ENCODE measurements at regions not wholly inside any gene's neighbourhood (a gene's known extent, or its start where the extent isn't known, plus 50 kb on each side); places are given as distances from the start of the nearest gene placed in this dataset.

DNA sequence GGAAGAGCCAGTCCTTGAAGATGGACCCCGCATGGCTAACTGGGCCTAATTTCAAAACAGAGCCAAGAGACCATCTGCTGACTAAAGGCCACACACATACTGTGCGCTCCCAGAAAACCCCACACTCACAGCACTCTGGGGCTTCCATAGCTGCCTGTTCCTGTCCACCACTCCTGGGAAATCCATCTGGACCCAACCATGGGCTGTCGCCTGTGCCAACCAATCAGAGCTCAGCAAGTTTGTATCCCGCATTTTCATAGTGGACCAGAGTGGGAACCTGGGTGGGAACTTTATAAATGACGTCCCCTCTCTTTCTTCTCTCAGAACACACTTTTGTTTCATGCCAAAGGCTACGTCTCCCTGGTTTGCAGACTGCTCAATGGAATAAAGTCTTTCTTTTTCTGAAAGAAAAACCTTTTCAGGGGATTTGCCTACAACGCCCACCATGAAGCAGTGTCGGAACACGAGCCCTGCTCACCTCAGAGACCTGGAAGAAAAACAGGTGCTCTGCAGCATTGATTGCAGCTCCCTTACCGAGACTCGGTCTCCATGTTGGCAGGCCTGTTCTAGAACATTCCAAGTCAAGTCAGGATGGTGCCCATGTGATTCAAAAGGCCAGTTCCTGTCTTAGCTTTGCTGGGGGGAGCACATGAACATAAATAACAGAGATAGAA lies 137.2 kb upstream of the GPC1 start:
- DNase-seq (ENCODE audit: low spot score): no peak

- no peak for DNase-seq (ENCODE audit: low spot score)
Measured at GRCh38 chr2:240298803-240299709, 136.4 kb upstream of the GPC1 start.

DNA sequence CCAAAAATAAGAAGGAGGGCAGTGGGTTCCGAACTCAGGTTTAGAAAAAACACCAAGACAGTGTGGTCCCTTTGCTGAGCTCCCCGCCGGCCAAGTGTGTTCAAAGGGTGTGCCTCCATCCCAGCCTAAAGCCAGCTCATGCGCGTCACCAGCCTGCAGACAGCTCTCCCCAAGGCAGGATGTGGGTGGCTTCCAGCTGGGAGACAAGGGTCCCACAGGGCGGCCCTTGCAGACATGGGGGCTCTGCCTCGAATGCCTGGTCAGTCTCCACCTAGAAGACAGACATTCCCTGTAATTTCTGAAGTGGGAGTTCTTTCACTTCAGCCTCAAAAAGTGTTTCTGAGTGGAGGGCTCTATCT lies 135.8 kb upstream of the GPC1 start:
- DNase-seq (ENCODE audit: low spot score): no peak

DNA sequence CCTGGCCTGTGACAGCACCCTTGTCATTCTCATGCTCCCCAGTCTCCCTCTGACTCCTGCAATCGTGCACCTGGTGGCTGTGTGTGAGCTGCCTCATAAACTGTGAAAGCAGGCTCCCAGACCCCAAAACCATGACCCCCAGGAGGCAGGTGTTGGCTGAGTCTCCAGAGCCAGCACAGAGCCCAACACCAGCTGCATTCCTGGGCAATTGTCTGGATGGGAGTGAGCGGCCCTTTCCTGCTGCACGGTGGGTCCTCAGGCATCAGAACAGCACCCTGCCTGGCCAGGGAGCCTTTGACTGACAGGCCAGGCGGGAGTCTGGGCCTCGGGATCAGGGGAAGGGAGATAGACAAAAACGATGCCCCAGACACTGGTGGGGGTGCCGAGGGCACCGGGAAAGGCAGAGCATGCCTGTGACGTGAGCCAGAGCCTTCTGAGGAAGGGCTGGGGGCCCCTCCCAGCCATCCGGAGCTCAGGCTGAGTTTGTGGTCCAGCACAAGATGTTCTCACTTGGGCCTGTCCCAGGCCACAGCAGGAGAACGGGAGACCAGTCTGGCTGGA lies 135.1 kb upstream of the GPC1 start:
- no peak for DNase-seq (ENCODE audit: low spot score)

DNA sequence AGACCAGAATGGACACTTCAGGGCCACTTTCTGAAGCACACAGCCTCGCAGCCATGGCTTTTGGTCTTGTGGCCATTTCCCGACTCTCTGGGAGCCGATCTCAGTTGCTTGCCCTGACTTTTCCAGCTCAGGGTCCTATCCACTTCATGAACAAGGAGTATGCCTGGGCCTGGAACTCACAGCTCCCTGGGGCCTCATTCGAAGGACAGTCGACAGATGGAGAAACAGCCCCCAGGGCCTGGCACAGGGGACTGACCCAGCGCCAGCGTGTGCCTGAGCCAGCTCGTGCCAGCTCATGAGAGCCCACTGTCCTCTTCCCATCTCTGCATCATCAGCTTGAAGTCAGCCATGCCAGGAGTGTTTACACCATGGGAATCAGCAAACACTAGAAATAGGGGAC lies 134.6 kb upstream of the GPC1 start:
- DNase-seq (ENCODE audit: low spot score): no peak

- no peak for DNase-seq (ENCODE audit: low spot score)
Measured at GRCh38 chr2:240301256-240301795, 134.1 kb upstream of the GPC1 start.

DNA sequence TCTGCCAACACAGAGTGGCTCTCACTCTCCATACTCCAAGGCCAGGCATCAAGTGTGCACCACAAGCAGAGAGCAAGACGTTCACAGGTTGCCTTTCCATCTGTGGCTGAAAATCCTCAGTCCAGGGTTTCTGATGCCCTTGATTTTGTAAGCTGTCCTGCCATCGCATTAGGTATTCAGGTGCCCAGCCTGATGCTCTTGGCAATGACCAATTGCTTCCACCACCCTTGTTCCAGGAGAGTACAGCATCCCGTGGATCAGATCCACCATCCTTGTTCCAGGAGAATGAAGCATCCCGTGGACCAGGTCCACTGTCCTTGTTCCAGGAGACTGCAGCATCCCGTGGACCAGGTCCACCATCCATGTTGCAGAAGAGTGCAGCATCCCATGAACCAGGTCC lies 133.4 kb upstream of the GPC1 start:
- no peak for DNase-seq (ENCODE audit: low spot score)

DNA sequence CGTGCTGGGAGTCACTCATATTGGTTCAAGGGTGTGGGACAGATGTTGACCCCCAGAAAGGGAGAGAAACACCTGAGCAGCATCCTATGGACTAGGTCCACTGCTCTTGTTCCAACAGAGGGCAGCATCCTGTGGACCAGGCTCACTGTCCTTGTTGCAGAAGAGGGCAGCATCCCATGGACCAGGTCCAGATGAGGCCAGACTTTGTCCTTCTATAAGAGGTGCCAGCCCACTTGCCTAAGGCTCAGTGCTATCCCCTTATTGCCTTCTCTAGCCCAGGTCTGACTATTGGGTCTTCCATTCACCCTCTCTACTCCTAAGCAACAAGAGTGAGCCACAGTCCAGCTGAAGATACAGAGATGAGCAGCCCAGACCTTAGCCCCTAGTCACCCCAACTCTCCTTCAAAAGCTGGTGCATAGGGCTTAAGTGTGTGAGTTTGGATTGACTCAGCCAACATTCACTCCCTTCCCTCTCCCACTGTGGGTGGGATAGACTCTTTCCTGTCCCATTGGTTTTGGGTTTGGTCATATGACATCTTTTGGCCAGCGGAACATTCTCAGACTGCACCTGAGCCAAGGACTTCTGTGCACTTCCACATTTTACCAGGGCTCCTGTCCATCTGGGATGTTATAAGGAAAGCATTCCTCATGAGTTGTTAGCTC lies 132.4 kb upstream of the GPC1 start:
- no peak for DNase-seq (ENCODE audit: low spot score)

DNA sequence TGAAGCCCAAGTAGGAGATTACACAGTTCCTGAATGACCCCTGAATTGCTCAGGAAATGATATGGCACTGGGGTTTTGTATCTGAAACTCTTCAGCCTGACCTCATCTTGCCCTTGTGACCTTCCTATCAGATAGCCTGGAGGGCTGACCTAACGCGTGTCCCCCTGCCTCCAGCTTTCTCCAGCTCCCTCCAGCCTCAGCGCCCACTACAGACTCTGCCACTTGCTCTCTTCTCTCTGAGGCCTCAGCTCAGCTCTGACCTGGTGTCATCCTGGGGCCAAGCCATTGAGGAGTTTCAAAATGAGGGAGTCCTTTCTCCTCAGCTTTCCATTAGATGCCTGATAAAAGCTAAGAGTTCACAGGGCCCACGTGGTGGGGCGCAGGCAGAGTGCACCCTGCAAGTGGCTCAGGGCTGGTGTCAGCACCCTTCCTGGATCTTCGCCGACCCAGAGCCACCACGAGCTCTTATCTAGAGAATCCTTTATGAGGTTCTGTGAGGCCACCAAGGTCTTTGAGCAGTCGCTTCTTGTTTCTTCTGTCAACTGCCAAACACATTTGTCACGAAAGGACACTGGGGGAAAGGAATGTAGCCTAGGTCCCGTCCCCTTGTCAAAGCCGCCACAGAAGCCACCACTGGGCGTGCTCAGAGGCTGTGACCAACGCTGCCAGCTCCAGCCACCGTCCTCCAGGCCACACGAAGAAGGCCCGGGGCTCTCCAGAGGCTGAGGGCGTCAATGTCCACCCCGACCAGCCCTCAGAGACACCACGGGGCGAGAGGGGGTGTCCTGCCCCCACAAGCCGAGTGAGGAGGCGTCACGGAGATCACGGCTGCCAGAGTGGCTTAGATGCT lies 131.3 kb upstream of the GPC1 start:
- DNase-seq (ENCODE audit: low spot score): no peak

- DNase-seq (ENCODE audit: low spot score): no peak
Measured at GRCh38 chr2:240304746-240305161, 130.7 kb upstream of the GPC1 start.

- no peak for DNase-seq (ENCODE audit: low spot score)
Measured at GRCh38 chr2:240305369-240305962, 130.0 kb upstream of the GPC1 start.

DNA sequence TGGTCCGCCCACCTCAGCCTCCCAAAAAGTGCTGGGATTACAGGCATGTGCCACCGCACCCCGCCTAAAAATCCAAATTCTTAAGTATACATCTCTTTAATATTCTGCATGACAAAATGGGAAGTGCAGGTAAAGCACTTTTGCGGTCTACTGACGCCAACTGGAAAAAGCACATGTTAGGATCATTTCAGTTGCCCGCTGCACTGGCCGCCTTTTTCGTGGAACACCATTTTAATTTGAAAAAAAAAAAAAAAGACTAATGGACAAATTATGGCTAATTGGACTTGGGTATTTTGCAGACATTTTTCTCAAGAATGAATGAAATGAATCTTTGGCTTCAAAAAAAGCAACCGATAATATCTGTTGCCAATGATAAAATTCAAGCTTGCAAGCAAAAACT lies 129.3 kb upstream of the GPC1 start:
- DNase-seq (ENCODE audit: low spot score): no peak

DNA sequence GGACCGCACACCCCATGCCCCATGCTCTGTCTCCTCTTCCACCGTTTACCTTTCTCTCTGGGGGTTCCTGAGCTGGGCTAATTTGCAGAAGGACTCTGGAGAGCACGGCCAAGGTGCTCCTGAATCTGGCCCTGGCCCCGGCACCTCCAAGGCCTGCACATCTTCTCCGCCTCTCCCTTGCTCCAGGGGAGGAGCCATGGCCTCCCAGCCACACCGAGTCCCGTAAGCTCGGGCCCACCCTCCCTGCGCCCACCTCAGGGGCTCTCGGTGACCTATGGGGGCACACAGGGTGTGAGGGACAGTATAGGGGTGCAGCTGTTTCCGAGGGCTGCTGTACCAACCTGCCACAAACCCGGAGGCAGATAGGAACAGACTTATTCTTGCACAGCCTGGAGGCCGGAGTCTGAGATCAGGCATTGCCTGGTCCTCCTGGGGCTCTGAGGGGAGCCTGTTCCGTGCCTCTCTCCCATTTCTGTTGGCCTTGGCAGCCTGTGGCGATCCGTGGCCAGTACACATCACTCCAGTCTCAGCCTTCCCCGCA lies 127.3 kb upstream of the GPC1 start:
- DNase-seq (ENCODE audit: low spot score): no peak

DNA sequence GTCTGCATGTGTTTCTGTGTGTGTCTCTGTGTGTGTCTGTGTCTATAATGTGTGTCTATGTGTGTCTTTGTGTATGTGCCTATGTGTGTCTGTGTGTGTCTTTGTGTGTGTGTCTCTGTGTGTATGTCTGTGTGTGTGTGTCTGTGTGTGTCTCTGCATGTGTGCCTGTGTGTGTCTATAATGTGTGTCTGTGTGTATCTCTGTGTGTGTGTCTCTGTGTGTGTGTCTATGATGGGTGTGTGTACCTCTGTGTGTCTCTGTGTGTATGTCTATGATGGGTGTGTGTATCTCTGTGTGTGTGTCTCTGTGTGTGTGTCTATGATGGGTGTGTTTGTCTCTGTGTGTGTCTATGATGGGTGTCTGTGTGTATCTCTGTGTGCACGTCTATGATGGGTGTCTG lies 126.2 kb upstream of the GPC1 start:
- no peak for DNase-seq (ENCODE audit: low spot score)

- DNase-seq (ENCODE audit: low spot score): no peak
Measured at GRCh38 chr2:240310201-240310600, 125.3 kb upstream of the GPC1 start.

GRCh38 chr2:240310645-240311044 lies 124.8 kb upstream of the GPC1 start:
- DNase-seq (ENCODE audit: low spot score): no peak

GRCh38 chr2:240311821-240312220 lies 123.6 kb upstream of the GPC1 start:
- DNase-seq (ENCODE audit: low spot score): no peak

GRCh38 chr2:240319221-240319854 lies 116.1 kb upstream of the GPC1 start:
- DNase-seq (ENCODE audit: low spot score): no peak

DNA sequence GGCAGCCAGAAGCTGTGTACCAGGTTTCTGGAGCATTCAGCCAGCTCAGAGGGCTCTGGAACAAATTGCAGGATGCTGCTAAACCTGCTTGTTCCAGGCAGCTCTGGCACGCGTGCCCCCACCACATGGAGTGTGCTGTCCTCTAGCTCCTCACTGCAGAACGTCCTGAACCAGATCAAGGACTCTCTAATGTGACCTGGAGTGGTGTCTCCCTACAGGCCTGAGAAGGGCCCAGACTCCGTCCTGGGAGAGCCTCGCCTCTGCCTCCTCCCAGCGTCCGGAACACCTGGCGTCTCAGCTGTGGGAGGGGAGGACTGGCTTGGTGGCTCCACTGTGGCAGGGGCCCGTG lies 115.6 kb upstream of the GPC1 start:
- no peak for DNase-seq (ENCODE audit: low spot score)

- peak; percentile 27 for DNase-seq (ENCODE audit: low spot score)
Measured at GRCh38 chr2:240320204-240320993, 115.1 kb upstream of the GPC1 start.

Measured in RKO (cell line).